ENCODE measurements at regions not wholly inside any gene's neighbourhood (a gene's known extent, or its start where the extent isn't known, plus 50 kb on each side); places are given as distances from the start of the nearest gene placed in this dataset.

- TF ChIP-seq CTCF (conservative IDR thresholded peaks at IDR 0.05; ENCODE audit: low read depth, low read length) (no peak), EZH2 (IDR thresholded peaks at IDR 0.05; ENCODE audit: borderline replicate concordance, low read depth, low read length, poor library complexity, severe bottlenecking) (no peak)
Observed at GRCh38 chr15:62346168-62346567, 181.1 kb upstream of the C2CD4B start.

All from A673 (cell line).